Fibroblast of lung (primary cell): ENCODE measurements at regions not wholly inside any gene's neighbourhood (a gene's known extent, or its start where the extent isn't known, plus 50 kb on each side); places are given as distances from the start of the nearest gene placed in this dataset.

Experiments used
- DNase-seq, 2 donors: peaks; one replicate each; pipeline versions ENCODE4 v3.0.0 to v3.0.0-alpha.2; 2010; ENCODE audit warnings: low read depth in 2 of 2
- H2AFZ ChIP-seq: 2 replicates; pipeline ENCODE4 v1.5.1; 2012; ENCODE audit warnings: low read length, control low read depth, inconsistent platforms
- H3K27ac ChIP-seq: 2 replicates; pipeline ENCODE4 v1.5.1; 2011; ENCODE audit warnings: low read length, control low read depth; ENCODE audit not compliant: insufficient read depth
- H3K27me3 ChIP-seq: 2 replicates; pipeline ENCODE4 v1.5.1; 2011; ENCODE audit warnings: mild to moderate bottlenecking, low read length; ENCODE audit not compliant: control insufficient read depth, insufficient read depth
- H3K36me3 ChIP-seq: 2 replicates; pipeline ENCODE4 v1.5.1; 2011; ENCODE audit warnings: low read length; ENCODE audit not compliant: control insufficient read depth, insufficient read depth
- H3K4me1 ChIP-seq: 2 replicates; pipeline ENCODE4 v1.5.1; 2011; ENCODE audit warnings: low read length; ENCODE audit not compliant: control insufficient read depth, insufficient read depth; ENCODE audit errors: extremely low read depth
- H3K4me2 ChIP-seq: 2 replicates; pipeline ENCODE4 v1.5.1; 2011; ENCODE audit warnings: low read length, control low read depth; ENCODE audit not compliant: insufficient read depth; ENCODE audit errors: extremely low read depth
- H3K4me3 ChIP-seq, 4 experiments: fragments of 200-600 bp in 1 of 4; sonication (generic) in 1 of 4; replicated peaks in 1 of 4; 2 replicates each; pipeline ENCODE4 v1.5.1; 2011 to 2016; ENCODE audit warnings: low read length in 4 of 4, low read depth in 3 of 4, mild to moderate bottlenecking in 3 of 4, control low read depth in 2 of 4, inconsistent platforms in 1 of 4, mixed read lengths in 1 of 4; ENCODE audit not compliant: insufficient read depth in 1 of 4; ENCODE audit errors: control extremely low read depth in 1 of 4
- H3K79me2 ChIP-seq: 2 replicates; pipeline ENCODE4 v1.5.1; 2012; ENCODE audit warnings: mild to moderate bottlenecking, low read length, inconsistent platforms; ENCODE audit not compliant: control insufficient read depth, insufficient read depth
- H3K9ac ChIP-seq: 2 replicates; pipeline ENCODE4 v1.5.1; 2011; ENCODE audit warnings: mild to moderate bottlenecking, low read length, control low read depth; ENCODE audit not compliant: insufficient read depth
- H3K9me3 ChIP-seq: 2 replicates; pipeline ENCODE4 v1.5.1; 2012; ENCODE audit warnings: low read depth, low read length; ENCODE audit not compliant: control insufficient read depth, insufficient read depth
- H4K20me1 ChIP-seq: 2 replicates; pipeline ENCODE4 v1.5.1; 2011; ENCODE audit warnings: low read length; ENCODE audit not compliant: control insufficient read depth, insufficient read depth; ENCODE audit errors: extremely low read depth
- EZH2 ChIP-seq: IDR thresholded peaks from 2 replicates; pipeline ENCODE4 v1.5.1; 2012; ENCODE audit warnings: low read length, control low read depth, mild to moderate bottlenecking; ENCODE audit errors: missing control alignments
- TF ChIP-seq, protein P1 (sequence below), 2 donors: IDR thresholded peaks in 1 of 2; conservative IDR thresholded peaks in 1 of 2; 1 replicate in 1 of 2; 2 replicates in 1 of 2; pipeline ENCODE4 v1.5.1; 2011 to 2012; ENCODE audit warnings: low read length in 2 of 2, control low read depth in 1 of 2, inconsistent platforms in 1 of 2, low read depth in 1 of 2, mild to moderate bottlenecking in 1 of 2

- DNase-seq, result no peak
- H3K4me1 ChIP-seq, result no peaks in the 10 kb centered on the region
- TF ChIP-seq EZH2, result no peak
- TF ChIP-seq, protein P1, sequence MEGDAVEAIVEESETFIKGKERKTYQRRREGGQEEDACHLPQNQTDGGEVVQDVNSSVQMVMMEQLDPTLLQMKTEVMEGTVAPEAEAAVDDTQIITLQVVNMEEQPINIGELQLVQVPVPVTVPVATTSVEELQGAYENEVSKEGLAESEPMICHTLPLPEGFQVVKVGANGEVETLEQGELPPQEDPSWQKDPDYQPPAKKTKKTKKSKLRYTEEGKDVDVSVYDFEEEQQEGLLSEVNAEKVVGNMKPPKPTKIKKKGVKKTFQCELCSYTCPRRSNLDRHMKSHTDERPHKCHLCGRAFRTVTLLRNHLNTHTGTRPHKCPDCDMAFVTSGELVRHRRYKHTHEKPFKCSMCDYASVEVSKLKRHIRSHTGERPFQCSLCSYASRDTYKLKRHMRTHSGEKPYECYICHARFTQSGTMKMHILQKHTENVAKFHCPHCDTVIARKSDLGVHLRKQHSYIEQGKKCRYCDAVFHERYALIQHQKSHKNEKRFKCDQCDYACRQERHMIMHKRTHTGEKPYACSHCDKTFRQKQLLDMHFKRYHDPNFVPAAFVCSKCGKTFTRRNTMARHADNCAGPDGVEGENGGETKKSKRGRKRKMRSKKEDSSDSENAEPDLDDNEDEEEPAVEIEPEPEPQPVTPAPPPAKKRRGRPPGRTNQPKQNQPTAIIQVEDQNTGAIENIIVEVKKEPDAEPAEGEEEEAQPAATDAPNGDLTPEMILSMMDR (conservative IDR thresholded peaks at IDR 0.05 in 1 of 2, IDR thresholded peaks at IDR 0.05 in 1 of 2; ENCODE audit: low read depth in 1 of 2, low read length in 2 of 2), result no peak
- no peak overlapping the region for H2AFZ ChIP-seq
- H3K4me2 ChIP-seq, result no peak overlapping the region
- H3K36me3 ChIP-seq, result no peaks in the 10 kb centered on the region
- no peaks in the 10 kb centered on the region for H3K27me3 ChIP-seq
- no peaks in the 10 kb centered on the region for H3K9me3 ChIP-seq
- no peak overlapping the region for H3K4me3 ChIP-seq
- H3K79me2 ChIP-seq, result no peaks in the 10 kb centered on the region
- H3K9ac ChIP-seq, result no peak overlapping the region
- no peaks in the 10 kb centered on the region for H4K20me1 ChIP-seq
- no peak overlapping the region for H3K27ac ChIP-seq
Measured at GRCh38 chr4:181051931-181052330, 1191.3 kb upstream of the TENM3 start.

DNA sequence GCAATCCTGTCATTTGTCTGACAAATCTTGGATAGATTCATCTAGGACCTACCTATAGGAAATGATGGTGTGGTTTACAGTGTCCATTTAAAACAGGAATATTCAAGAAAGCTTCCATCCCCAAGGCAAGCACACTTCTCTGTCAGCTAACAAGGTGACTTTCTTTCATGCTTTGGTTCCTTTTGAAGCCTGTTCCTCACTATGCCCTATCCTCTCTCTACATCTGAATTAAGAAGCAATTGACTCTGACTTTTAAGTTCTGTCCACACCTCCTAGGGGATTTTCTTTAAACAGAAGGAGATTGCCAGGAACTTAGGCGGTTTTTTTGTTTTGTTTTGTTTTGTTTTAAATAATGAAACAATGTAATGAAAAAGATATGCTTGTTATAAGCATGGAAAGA lies 1181.4 kb upstream of the TENM3 start:
- no peak overlapping the region for H3K9ac ChIP-seq
- H3K4me2 ChIP-seq, result no peak overlapping the region
- no peak for DNase-seq
- no peaks in the 10 kb centered on the region for H3K36me3 ChIP-seq
- no peaks in the 10 kb centered on the region for H4K20me1 ChIP-seq
- TF ChIP-seq EZH2, result no peak
- TF ChIP-seq, protein P1 (conservative IDR thresholded peaks at IDR 0.05 in 1 of 2, IDR thresholded peaks at IDR 0.05 in 1 of 2; ENCODE audit: low read depth in 1 of 2, low read length in 2 of 2), result no peak
- H3K79me2 ChIP-seq, result no peaks in the 10 kb centered on the region
- no peak overlapping the region for H3K4me3 ChIP-seq
- H3K27ac ChIP-seq, result no peak overlapping the region
- H3K27me3 ChIP-seq, result no peaks in the 10 kb centered on the region
- no peaks in the 10 kb centered on the region for H3K4me1 ChIP-seq
- H3K9me3 ChIP-seq, result no peaks in the 10 kb centered on the region
- no peak overlapping the region for H2AFZ ChIP-seq

DNA sequence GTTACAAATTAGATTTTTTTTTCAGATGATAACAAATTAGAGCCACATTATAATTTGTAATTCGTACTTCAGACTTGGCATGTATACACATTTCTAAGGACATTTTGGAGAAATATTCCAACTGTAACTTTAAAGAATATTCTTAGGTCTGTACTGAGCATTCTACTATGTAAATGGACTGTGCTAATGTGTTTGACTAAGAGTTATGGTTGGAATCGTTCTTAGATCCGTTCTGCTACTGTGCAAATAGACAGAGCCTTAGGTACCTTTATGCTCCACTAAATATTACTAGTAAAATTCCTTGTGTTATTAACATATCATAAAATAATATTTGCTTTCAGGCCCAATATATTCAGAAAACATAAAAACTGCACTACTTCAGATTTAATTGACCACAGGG lies 1180.0 kb upstream of the TENM3 start:
- no peak overlapping the region for H3K4me2 ChIP-seq
- no peaks in the 10 kb centered on the region for H4K20me1 ChIP-seq
- H3K27me3 ChIP-seq, result no peaks in the 10 kb centered on the region
- H2AFZ ChIP-seq, result no peak overlapping the region
- no peak overlapping the region for H3K27ac ChIP-seq
- TF ChIP-seq EZH2, result no peak
- TF ChIP-seq, protein P1 (conservative IDR thresholded peaks at IDR 0.05 in 1 of 2, IDR thresholded peaks at IDR 0.05 in 1 of 2; ENCODE audit: low read depth in 1 of 2, low read length in 2 of 2), result no peak
- H3K36me3 ChIP-seq, result no peaks in the 10 kb centered on the region
- no peaks in the 10 kb centered on the region for H3K9me3 ChIP-seq
- H3K79me2 ChIP-seq, result no peaks in the 10 kb centered on the region
- no peaks in the 10 kb centered on the region for H3K4me1 ChIP-seq
- H3K9ac ChIP-seq, result no peak overlapping the region
- no peak for DNase-seq
- H3K4me3 ChIP-seq, result no peak overlapping the region
